A549 (cell line): ENCODE measurements at regions not wholly inside any gene's neighbourhood (a gene's known extent, or its start where the extent isn't known, plus 50 kb on each side); places are given as distances from the start of the nearest gene placed in this dataset.

Experiments
- ATAC-seq, 2 experiments: fragments of 200-7000 bp in 1 of 2; fragments of >200 bp in 1 of 2; cut with Nextera tagmentation in 1 of 2; cut with Tn5 transposase in 1 of 2; 3 replicates each; pipeline versions ENCODE4 v1.8.0 to v1.9.1; 2018 to 2020; ENCODE audit warnings: mild to moderate bottlenecking in 1 of 2, moderate library complexity in 1 of 2
- CTCF ChIA-PET: fragments of 300-600 bp; sonication (Branson Sonifier 250); formaldehyde crosslinking; extraction: SDS; loops from one replicate; lab custom pipeline; 2021; ENCODE audit warnings: antibody characterized with exemption, inconsistent platforms; lab: Yijun Ruan, JAX
- POLR2A ChIA-PET: fragments of 350-600 bp; formaldehyde crosslinking; extraction: SDS; loops from one replicate; lab custom pipeline; 2021; ENCODE audit warnings: antibody characterized with exemption, inconsistent platforms; lab: Yijun Ruan, JAX
- DNase-seq, 2 experiments: peaks; one replicate each; pipeline versions ENCODE4 v3.0.0 to v3.0.0-alpha.2; 2011 to 2016; ENCODE audit warnings: low read depth in 1 of 2, low spot score in 1 of 2
- FAIRE-seq: peaks from 2 replicates; lab custom pipeline; 2011; peaks lifted over from hg19 to GRCh38; lab: Jason Lieb, UNC
- H3K27ac ChIP-seq, 2 experiments: fragments of >200 bp; sonication (Bioruptor Twin); formaldehyde crosslinking; 3 replicates each; pipeline ENCODE4 v1.5.1; 2016 to 2017
- H3K4me1 ChIP-seq: fragments of >200 bp; sonication (Bioruptor Twin); formaldehyde crosslinking; 3 replicates; pipeline ENCODE4 v1.6.1; 2016
- H3K4me2 ChIP-seq: fragments of >200 bp; sonication (Bioruptor Twin); formaldehyde crosslinking; 3 replicates; pipeline ENCODE4 v1.6.1; 2016
- H3K4me3 ChIP-seq: fragments of >200 bp; sonication (Bioruptor Twin); formaldehyde crosslinking; 3 replicates; pipeline ENCODE4 v1.5.1; 2016
- H3K9me3 ChIP-seq: fragments of >200 bp; sonication (Bioruptor Twin); formaldehyde crosslinking; 3 replicates; pipeline ENCODE4 v1.6.1; 2016
- BHLHE40 ChIP-seq: IDR thresholded peaks from 2 replicates; pipeline ENCODE4 v1.6.1; 2012; ENCODE audit warnings: low read depth, low read length, inconsistent platforms
- CBX8 ChIP-seq: fragments of 200-600 bp; sonication (generic); IDR thresholded peaks from 2 replicates; pipeline ENCODE4 v1.6.1; 2016
- CEBPB ChIP-seq, 2 experiments: fragments of >200 bp in 1 of 2; sonication (Bioruptor Twin) in 1 of 2; formaldehyde crosslinking in 1 of 2; IDR thresholded peaks; 2 replicates each; pipeline ENCODE4 v1.6.1; 2012 to 2016
- EHMT2 ChIP-seq: fragments of 200-600 bp; sonication (generic); IDR thresholded peaks from 2 replicates; pipeline ENCODE4 v1.6.1; 2016; ENCODE audit warnings: antibody characterized with exemption, low read depth, mild to moderate bottlenecking, moderate library complexity
- EP300 ChIP-seq, 2 experiments: fragments of >200 bp; sonication (Bioruptor Twin); formaldehyde crosslinking; IDR thresholded peaks; 2 replicates in 1 of 2; 3 replicates in 1 of 2; pipeline ENCODE4 v1.6.1; 2016 to 2017
- ESRRA ChIP-seq: fragments of 150-350 bp; IDR thresholded peaks from 2 replicates; pipeline ENCODE4 v1.6.1; 2014; ENCODE audit warnings: mild to moderate bottlenecking, low read length, borderline replicate concordance
- FOSB ChIP-seq: fragments of 250-450 bp; sonication (Bioruptor Pico); IDR thresholded peaks from 2 replicates; pipeline ENCODE4 v1.5.0; 2020; ENCODE audit warnings: mild to moderate bottlenecking, moderate library complexity
- FOSL2 ChIP-seq, 2 experiments: fragments of 450-650 bp in 1 of 2; fragments of >200 bp in 1 of 2; sonication (Bioruptor Twin) in 1 of 2; formaldehyde crosslinking; IDR thresholded peaks; 2 replicates each; pipeline versions ENCODE4 v1.5.0 to v1.6.1; 2016 to 2020; ENCODE audit warnings: mild to moderate bottlenecking in 1 of 2, moderate library complexity in 1 of 2
- HOXB13 ChIP-seq: fragments of 250-450 bp; sonication (Bioruptor Pico); IDR thresholded peaks from 2 replicates; pipeline ENCODE4 v1.5.0; 2020; ENCODE audit warnings: low read depth, mild to moderate bottlenecking, moderate library complexity
- HOXB5 ChIP-seq: fragments of 250-450 bp; sonication (Bioruptor Pico); IDR thresholded peaks from 2 replicates; pipeline ENCODE4 v1.5.0; 2020; ENCODE audit warnings: mild to moderate bottlenecking, moderate library complexity
- KDM5A ChIP-seq: fragments of 200-600 bp; sonication (generic); IDR thresholded peaks from 2 replicates; pipeline ENCODE4 v1.6.1; 2016; ENCODE audit warnings: antibody characterized with exemption, mild to moderate bottlenecking
- MAFK ChIP-seq: fragments of 450-650 bp; IDR thresholded peaks from 2 replicates; pipeline ENCODE4 v1.6.1; 2014; ENCODE audit not compliant: partially characterized antibody
- MAZ ChIP-seq: fragments of 150-350 bp; IDR thresholded peaks from 2 replicates; pipeline ENCODE4 v1.6.1; 2014; ENCODE audit warnings: antibody characterized with exemption, low read depth, low read length, borderline replicate concordance
- MYC ChIP-seq: IDR thresholded peaks from 2 replicates; pipeline ENCODE4 v1.6.1; 2012; ENCODE audit warnings: mild to moderate bottlenecking, inconsistent platforms, low read length, improper control_type of control experiment, borderline replicate concordance
- NPAS2 ChIP-seq: fragments of 250-450 bp; sonication (Bioruptor Pico); IDR thresholded peaks from 2 replicates; pipeline ENCODE4 v1.8.0; 2022; ENCODE audit warnings: mild to moderate bottlenecking, moderate library complexity, borderline replicate concordance
- NR3C1 ChIP-seq: fragments of >200 bp; sonication (Bioruptor Twin); formaldehyde crosslinking; IDR thresholded peaks from 3 replicates; pipeline ENCODE4 v1.6.1; 2017
- RARB ChIP-seq: fragments of 250-450 bp; sonication (Bioruptor Pico); IDR thresholded peaks from 2 replicates; pipeline ENCODE4 v1.8.0; 2021; ENCODE audit warnings: mild to moderate bottlenecking, moderate library complexity
- RFX5 ChIP-seq: fragments of 450-650 bp; IDR thresholded peaks from 2 replicates; pipeline ENCODE4 v1.7.1; 2014; ENCODE audit warnings: antibody characterized with exemption, mild to moderate bottlenecking, moderate library complexity
- RNF2 ChIP-seq: fragments of 200-600 bp; sonication (generic); IDR thresholded peaks from 2 replicates; pipeline ENCODE4 v1.6.1; 2016; ENCODE audit warnings: low read depth, mild to moderate bottlenecking, antibody characterized with exemption, moderate library complexity, borderline replicate concordance
- TFCP2L1 ChIP-seq: fragments of 250-450 bp; sonication (Bioruptor Pico); IDR thresholded peaks from 2 replicates; pipeline ENCODE4 v1.5.0; 2021; ENCODE audit warnings: mild to moderate bottlenecking
- TP53 ChIP-seq: fragments of 250-450 bp; sonication (Bioruptor Pico); IDR thresholded peaks from 2 replicates; pipeline ENCODE4 v1.5.0; 2021; ENCODE audit warnings: mild to moderate bottlenecking, moderate library complexity
- ZC3H11A ChIP-seq: fragments of 450-650 bp; IDR thresholded peaks from 2 replicates; pipeline ENCODE4 v1.6.1; 2014; ENCODE audit warnings: antibody characterized with exemption, mild to moderate bottlenecking
- ZFP36 ChIP-seq: fragments of 450-650 bp; IDR thresholded peaks from 2 replicates; pipeline ENCODE4 v1.6.1; 2014; ENCODE audit warnings: borderline replicate concordance; ENCODE audit not compliant: partially characterized antibody
- ZNF302 ChIP-seq: fragments of 250-450 bp; sonication (Bioruptor Pico); IDR thresholded peaks from 2 replicates; pipeline ENCODE4 v1.9.0; 2021; ENCODE audit warnings: inconsistent platforms, mild to moderate bottlenecking, moderate library complexity
- WGBS: methylation state at CpG from one replicate; pipeline ENCODE4 v1.1.6; 2017; ENCODE audit errors: missing lambda C conversion rate; 5-methylcytosine and 5-hydroxymethylcytosine counted together
- TF ChIP-seq, protein P1 (sequence below): fragments of 450-650 bp; IDR thresholded peaks from 2 replicates; pipeline ENCODE4 v1.6.1; 2014; ENCODE audit warnings: antibody characterized with exemption
- TF ChIP-seq, protein P2 (sequence below): fragments of 250-450 bp; sonication (Bioruptor Pico); IDR thresholded peaks from 2 replicates; pipeline ENCODE4 v1.5.0; 2020; ENCODE audit warnings: low read depth, mild to moderate bottlenecking, moderate library complexity
- TF ChIP-seq, protein P3 (sequence below): fragments of >200 bp; sonication (Bioruptor Twin); formaldehyde crosslinking; IDR thresholded peaks from 3 replicates; pipeline ENCODE4 v1.5.1; 2016
- TF ChIP-seq, protein P4 (sequence below): fragments of >200 bp; sonication (Bioruptor Twin); formaldehyde crosslinking; IDR thresholded peaks from 3 replicates; pipeline ENCODE4 v1.6.1; 2016

DNA sequence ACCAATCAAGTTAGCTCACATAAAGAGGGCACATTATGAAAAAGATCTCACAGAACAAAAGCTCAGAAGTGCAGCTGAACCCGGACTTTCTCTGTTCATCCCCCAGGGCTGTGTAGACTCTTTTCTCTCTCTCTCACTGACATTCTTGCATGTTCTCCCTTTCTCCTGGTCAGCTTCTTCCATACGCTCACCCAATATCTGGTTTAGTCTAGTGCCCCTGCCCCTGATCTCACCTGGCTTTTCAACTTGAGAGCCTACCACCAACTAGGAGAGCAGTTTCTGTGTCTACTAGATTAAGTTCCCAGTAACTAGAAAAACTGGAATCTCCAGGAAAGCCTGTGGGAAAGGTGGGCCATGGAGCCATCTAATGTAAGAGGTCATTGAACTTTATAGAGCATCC is 126.9 kb upstream of the GRIK3 start:
- no peaks in the 10 kb centered on the region for H3K4me1 ChIP-seq
- DNase-seq (no peak), ATAC-seq (no peak), FAIRE-seq (no peak)
- CTCF ChIA-PET: no interaction called here
- no peaks in the 10 kb centered on the region for H3K9me3 ChIP-seq
- TF ChIP-seq ZNF302: no peak
- no peak for TF ChIP-seq FOSL2 (IDR thresholded peaks at IDR 0.05)
- TF ChIP-seq FOSL2 (CRISPR knock-in tag; IDR thresholded peaks at IDR 0.05): no peak
- TF ChIP-seq ESRRA: no peak
- TF ChIP-seq TFCP2L1 (CRISPR knock-in tag): no peak
- no peak for TF ChIP-seq RNF2
- TF ChIP-seq EHMT2: no peak
- TF ChIP-seq, protein P1, sequence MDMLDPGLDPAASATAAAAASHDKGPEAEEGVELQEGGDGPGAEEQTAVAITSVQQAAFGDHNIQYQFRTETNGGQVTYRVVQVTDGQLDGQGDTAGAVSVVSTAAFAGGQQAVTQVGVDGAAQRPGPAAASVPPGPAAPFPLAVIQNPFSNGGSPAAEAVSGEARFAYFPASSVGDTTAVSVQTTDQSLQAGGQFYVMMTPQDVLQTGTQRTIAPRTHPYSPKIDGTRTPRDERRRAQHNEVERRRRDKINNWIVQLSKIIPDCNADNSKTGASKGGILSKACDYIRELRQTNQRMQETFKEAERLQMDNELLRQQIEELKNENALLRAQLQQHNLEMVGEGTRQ: no peak
- TF ChIP-seq BHLHE40: no peak
- no peak for TF ChIP-seq MYC
- TF ChIP-seq FOSB: no peak
- TF ChIP-seq NR3C1: no peak
- TF ChIP-seq CEBPB (IDR thresholded peaks at IDR 0.05): no peak
- TF ChIP-seq HOXB5 (CRISPR knock-in tag): no peak
- TF ChIP-seq, protein P2, sequence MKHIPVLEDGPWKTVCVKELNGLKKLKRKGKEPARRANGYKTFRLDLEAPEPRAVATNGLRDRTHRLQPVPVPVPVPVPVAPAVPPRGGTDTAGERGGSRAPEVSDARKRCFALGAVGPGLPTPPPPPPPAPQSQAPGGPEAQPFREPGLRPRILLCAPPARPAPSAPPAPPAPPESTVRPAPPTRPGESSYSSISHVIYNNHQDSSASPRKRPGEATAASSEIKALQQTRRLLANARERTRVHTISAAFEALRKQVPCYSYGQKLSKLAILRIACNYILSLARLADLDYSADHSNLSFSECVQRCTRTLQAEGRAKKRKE (CRISPR knock-in tag): no peak
- no peak for TF ChIP-seq CBX8
- TF ChIP-seq MAZ: no peak
- TF ChIP-seq, protein P3, sequence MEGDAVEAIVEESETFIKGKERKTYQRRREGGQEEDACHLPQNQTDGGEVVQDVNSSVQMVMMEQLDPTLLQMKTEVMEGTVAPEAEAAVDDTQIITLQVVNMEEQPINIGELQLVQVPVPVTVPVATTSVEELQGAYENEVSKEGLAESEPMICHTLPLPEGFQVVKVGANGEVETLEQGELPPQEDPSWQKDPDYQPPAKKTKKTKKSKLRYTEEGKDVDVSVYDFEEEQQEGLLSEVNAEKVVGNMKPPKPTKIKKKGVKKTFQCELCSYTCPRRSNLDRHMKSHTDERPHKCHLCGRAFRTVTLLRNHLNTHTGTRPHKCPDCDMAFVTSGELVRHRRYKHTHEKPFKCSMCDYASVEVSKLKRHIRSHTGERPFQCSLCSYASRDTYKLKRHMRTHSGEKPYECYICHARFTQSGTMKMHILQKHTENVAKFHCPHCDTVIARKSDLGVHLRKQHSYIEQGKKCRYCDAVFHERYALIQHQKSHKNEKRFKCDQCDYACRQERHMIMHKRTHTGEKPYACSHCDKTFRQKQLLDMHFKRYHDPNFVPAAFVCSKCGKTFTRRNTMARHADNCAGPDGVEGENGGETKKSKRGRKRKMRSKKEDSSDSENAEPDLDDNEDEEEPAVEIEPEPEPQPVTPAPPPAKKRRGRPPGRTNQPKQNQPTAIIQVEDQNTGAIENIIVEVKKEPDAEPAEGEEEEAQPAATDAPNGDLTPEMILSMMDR: no peak
- no peak for TF ChIP-seq EP300 (IDR thresholded peaks at IDR 0.05)
- no peak overlapping the region for H3K4me2 ChIP-seq
- H3K27ac ChIP-seq: no peak overlapping the region
- 0% methylated on average over 2 of the region's 2 CpGs for WGBS
- no peak overlapping the region for H3K4me3 ChIP-seq
- POLR2A ChIA-PET: no interaction called here

DNA sequence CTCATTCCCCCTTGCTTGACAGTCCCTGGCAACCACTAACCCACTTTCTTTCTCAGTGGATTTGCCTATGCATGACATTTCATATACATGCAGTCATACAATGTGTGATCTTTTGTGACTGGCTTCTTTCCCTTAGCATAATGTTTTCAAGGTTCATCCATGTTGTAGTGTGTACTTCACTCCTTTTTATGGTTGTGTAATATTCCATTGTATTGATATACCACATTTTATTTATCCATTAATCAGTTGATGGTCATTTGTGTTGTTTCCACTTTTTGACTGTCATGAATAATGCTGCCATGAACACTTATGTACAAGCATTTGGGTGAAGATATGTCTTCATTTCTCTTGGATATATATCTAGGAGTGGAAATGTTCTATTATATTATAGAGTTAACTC is 127.7 kb upstream of the GRIK3 start:
- CTCF ChIA-PET: no interaction called here
- Histone ChIP-seq H3K4me2 (no peak overlapping the region), H3K4me3 (no peak overlapping the region), H3K4me1 (no peaks in the 10 kb centered on the region)
- no peak for ATAC-seq
- TF ChIP-seq RFX5 (no peak), NR3C1 (no peak), ZC3H11A (no peak)
- TF ChIP-seq, protein P4, sequence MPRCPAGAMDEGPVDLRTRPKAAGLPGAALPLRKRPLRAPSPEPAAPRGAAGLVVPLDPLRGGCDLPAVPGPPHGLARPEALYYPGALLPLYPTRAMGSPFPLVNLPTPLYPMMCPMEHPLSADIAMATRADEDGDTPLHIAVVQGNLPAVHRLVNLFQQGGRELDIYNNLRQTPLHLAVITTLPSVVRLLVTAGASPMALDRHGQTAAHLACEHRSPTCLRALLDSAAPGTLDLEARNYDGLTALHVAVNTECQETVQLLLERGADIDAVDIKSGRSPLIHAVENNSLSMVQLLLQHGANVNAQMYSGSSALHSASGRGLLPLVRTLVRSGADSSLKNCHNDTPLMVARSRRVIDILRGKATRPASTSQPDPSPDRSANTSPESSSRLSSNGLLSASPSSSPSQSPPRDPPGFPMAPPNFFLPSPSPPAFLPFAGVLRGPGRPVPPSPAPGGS: no peak
- TF ChIP-seq, all 56 proteins: peak for 0
- H3K9me3 ChIP-seq: no peaks in the 10 kb centered on the region
- POLR2A ChIA-PET: no interaction called here
- DNase-seq (no peak), FAIRE-seq (no peak)
- no peak overlapping the region for H3K27ac ChIP-seq

DNA sequence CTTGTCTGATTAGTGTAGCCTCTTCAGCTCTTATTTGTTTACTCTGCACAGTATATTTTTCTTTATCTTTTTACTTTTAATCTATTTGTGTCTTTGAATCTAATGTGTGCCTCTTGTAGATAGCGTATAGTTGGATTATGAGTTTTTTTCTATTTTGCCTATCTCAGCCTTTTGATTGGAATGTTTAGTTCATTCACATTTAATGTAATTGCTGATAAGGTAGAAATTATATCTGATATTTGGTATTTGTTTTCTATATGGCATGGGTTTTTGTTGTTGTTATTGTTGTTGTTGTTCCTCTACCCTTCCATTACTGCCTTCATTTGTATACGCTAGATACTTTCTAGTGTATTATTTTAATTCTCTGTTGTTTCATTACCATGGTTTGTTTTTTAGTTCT is 131.7 kb upstream of the GRIK3 start:
- WGBS: 63% methylated on average over 2 of the region's 2 CpGs
- CTCF ChIA-PET: no interaction called here
- Histone ChIP-seq H3K27ac (no peak overlapping the region), H3K4me1 (no peaks in the 10 kb centered on the region), H3K9me3 (no peaks in the 10 kb centered on the region), H3K4me2 (no peak overlapping the region), H3K4me3 (no peak overlapping the region)
- POLR2A ChIA-PET: no interaction called here
- DNase-seq (no peak), FAIRE-seq (no peak), ATAC-seq (no peak)
- TF ChIP-seq TP53 (CRISPR knock-in tag) (no peak), MAFK (no peak), KDM5A (no peak), ZNF302 (no peak), ESRRA (no peak), HOXB13 (no peak), MYC (no peak), ZFP36 (no peak), RNF2 (no peak), RARB (CRISPR knock-in tag) (no peak), NPAS2 (no peak)
- TF ChIP-seq, protein P3: no peak
